ENCODE measurements at regions not wholly inside any gene's neighbourhood (a gene's known extent, or its start where the extent isn't known, plus 50 kb on each side); places are given as distances from the start of the nearest gene placed in this dataset.

GRCh38 chr3:18249126-18249525 lies 176.0 kb downstream of the SATB1 start:
- H3K36me3 ChIP-seq: no peaks in the 10 kb centered on the region

GRCh38 chr3:18247776-18248310 lies 177.3 kb downstream of the SATB1 start:
- DNase-seq: no peak
- H3K27me3 ChIP-seq: no peaks in the 10 kb centered on the region
- H3K4me3 ChIP-seq (ENCODE audit: low read depth, low read length): no peak overlapping the region
- H3K36me3 ChIP-seq: no peaks in the 10 kb centered on the region
- H3K9me3 ChIP-seq: no peaks in the 10 kb centered on the region
- H3K4me1 ChIP-seq: no peaks in the 10 kb centered on the region
- no peak for TF ChIP-seq CTCF (IDR thresholded peaks at IDR 0.05; ENCODE audit: low read depth, low read length)

More at GRCh38 chr3:18249126-18249525, 176.0 kb downstream of the SATB1 start:
- no peak for DNase-seq
- no peaks in the 10 kb centered on the region for H3K4me1 ChIP-seq
- H3K9me3 ChIP-seq: no peaks in the 10 kb centered on the region
- H3K27me3 ChIP-seq: no peaks in the 10 kb centered on the region
- no peak overlapping the region for H3K4me3 ChIP-seq (ENCODE audit: low read depth, low read length)
- TF ChIP-seq CTCF (IDR thresholded peaks at IDR 0.05; ENCODE audit: low read depth, low read length): no peak

- Histone ChIP-seq H3K4me1 (no peaks in the 10 kb centered on the region), H3K36me3 (no peaks in the 10 kb centered on the region), H3K9me3 (no peaks in the 10 kb centered on the region), H3K4me3 (ENCODE audit: low read depth, low read length) (no peak overlapping the region), H3K27me3 (no peaks in the 10 kb centered on the region)
- DNase-seq: no peak
- TF ChIP-seq CTCF (IDR thresholded peaks at IDR 0.05; ENCODE audit: low read depth, low read length): no peak
Measured at GRCh38 chr3:18247139-18247695, 177.9 kb downstream of the SATB1 start.

GRCh38 chr3:18246336-18247060 lies 178.6 kb downstream of the SATB1 start:
- no peak for TF ChIP-seq CTCF (IDR thresholded peaks at IDR 0.05; ENCODE audit: low read depth, low read length)
- Histone ChIP-seq H3K4me1 (no peaks in the 10 kb centered on the region), H3K4me3 (ENCODE audit: low read depth, low read length) (no peak overlapping the region), H3K27me3 (no peaks in the 10 kb centered on the region), H3K36me3 (no peaks in the 10 kb centered on the region), H3K9me3 (no peaks in the 10 kb centered on the region)
- DNase-seq: no peak

GRCh38 chr3:18245721-18246120 lies 179.4 kb downstream of the SATB1 start:
- H3K36me3 ChIP-seq: no peaks in the 10 kb centered on the region
- H3K4me3 ChIP-seq (ENCODE audit: low read depth, low read length): no peak overlapping the region
- H3K9me3 ChIP-seq: no peaks in the 10 kb centered on the region
- TF ChIP-seq CTCF (IDR thresholded peaks at IDR 0.05; ENCODE audit: low read depth, low read length): no peak
- H3K4me1 ChIP-seq: no peaks in the 10 kb centered on the region
- no peaks in the 10 kb centered on the region for H3K27me3 ChIP-seq
- no peak for DNase-seq

GRCh38 chr3:18241837-18242236 lies 183.3 kb downstream of the SATB1 start:
- Histone ChIP-seq H3K27me3 (no peaks in the 10 kb centered on the region), H3K4me1 (no peaks in the 10 kb centered on the region), H3K4me3 (ENCODE audit: low read depth, low read length) (no peak overlapping the region), H3K36me3 (no peaks in the 10 kb centered on the region), H3K9me3 (no peaks in the 10 kb centered on the region)
- no peak for TF ChIP-seq CTCF (IDR thresholded peaks at IDR 0.05; ENCODE audit: low read depth, low read length)
- no peak for DNase-seq
